ENCODE measurements at regions not wholly inside any gene's neighbourhood (a gene's known extent, or its start where the extent isn't known, plus 50 kb on each side); places are given as distances from the start of the nearest gene placed in this dataset.

DNA sequence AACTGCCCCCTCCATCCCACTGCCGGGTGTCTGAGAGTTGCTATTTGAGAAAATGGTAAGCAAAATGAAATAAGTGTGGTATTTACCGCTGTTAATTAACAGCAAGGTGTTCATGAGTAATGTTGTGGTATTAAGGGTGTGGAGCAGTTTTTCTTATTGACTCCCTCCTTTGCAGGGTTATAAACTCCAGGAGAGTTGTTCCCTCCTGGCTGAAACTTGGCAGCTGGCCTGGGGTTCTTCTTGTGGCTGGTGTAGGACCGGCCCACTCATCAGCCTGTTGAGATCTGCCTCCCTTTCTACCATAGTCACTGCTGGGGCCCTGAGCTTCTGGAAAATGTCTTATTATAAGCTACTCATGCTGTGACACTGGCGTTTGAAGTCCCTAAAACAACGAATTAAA, 128.6 kb downstream of the SOX9 start:
- no peak for TF ChIP-seq CTCF (IDR thresholded peaks at IDR 0.05)

- no peak for TF ChIP-seq CTCF (IDR thresholded peaks at IDR 0.05)
Measured at GRCh38 chr17:72250206-72250605, 129.4 kb downstream of the SOX9 start.

DNA sequence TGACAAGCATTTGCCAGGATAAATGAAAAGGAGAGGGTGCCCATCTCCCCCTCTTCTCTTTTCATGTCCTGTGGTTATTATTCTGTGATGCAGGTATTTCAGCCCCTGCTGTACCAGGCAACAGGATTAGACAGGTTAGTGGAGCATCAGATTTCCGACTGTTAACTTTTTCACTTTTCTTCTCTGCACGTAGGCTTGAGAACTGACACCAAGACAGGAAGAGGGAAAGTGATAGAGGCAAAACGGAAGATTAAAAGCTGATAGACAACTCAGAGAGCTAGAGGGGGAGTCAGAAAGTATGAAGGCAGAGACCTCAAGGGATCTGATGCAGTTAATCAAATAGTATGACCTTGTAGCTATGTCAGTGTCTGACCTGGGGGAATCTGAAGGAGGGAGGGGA, 132.8 kb downstream of the SOX9 start:
- no peak for TF ChIP-seq CTCF (IDR thresholded peaks at IDR 0.05)

DNA sequence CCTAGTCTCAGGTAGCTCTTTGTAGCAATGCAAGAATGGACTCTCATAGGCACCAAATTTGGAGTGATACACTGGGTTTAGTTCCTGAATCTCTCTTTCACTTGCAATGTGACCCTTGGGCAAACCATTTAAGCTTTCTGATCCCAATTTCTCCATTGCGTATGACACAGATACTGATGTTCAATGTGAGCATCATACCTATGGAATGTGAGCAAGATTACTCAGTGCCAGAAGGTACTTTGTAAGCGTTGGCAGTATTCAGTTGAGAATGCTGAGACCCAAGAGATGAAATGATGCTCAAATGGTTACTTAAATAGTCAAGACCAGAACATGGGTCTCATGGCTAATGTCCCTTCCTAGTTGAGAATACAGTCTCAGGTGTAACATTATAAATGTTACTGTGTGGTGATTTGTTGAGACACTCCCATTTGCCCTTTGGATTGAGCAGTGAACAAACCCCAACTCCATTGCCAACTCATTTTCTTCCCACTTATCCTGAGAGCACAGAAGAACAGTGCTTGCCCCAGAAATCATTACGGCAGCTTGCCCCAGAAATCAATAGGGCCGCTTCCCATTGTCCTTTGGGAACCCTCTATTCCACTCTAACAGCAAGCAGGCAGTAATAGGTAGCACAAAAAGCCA, 134.1 kb downstream of the SOX9 start:
- no peak for TF ChIP-seq CTCF (IDR thresholded peaks at IDR 0.05)

DNA sequence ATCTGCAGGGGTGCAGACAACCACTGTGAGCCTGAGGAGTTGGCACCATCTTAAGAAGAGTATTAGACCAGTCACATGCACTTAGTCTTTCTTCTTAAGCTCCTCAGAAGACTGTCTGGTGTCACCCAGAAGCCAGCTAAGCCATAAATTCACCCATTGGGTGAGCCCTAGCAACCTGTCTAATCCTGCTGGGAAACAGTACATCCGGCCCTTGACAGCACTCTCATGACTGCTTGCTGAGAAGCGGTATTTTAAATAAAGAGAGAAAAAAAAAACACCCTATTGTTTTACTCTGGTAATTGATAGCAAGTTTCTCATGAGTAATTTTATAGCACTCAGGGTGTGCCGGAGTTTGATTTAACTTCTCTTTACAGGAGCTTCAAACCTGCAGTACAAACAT, 134.7 kb downstream of the SOX9 start:
- no peak for TF ChIP-seq CTCF (IDR thresholded peaks at IDR 0.05)

DNA sequence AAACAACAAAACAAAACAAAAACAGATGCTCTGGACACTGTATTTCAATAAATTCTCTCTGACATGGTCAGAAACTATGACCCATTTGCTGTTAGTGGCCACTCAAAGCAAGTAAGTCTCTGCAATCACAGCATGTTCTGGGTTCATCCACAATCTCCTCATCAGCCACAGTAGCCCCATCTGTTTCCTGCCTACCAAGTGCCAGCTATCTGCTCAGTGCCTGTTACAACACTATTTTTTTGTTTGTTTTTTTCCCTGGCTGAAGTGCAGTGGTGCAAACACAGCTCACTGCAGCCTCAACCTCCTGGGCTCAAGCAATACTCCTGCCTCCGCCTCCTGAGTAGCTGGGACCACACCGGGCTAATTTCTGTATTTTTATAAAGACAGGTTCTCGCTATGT, 137.9 kb downstream of the SOX9 start:
- no peak for TF ChIP-seq CTCF (IDR thresholded peaks at IDR 0.05)

- no peak for TF ChIP-seq CTCF (IDR thresholded peaks at IDR 0.05)
Measured at GRCh38 chr17:72259922-72260321, 139.1 kb downstream of the SOX9 start.

DNA sequence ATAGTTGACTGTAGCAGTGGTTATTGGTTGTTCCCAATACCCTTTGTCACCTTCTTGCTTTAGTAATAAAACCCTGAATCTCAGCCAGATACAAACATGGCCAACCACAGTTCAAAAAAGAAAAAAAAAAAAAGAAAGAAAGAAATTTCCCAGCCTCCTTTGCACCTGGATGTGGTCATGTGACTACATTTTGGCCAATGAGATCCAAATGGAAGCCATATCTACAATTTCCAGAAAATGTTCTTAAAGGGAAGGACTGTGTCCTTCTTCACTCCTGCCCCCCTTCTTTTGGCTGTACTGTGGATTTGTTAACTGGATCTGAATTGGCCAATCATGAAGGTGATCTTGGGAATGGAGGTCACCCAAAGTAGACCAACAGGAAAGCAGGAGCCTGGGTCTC, 141.9 kb downstream of the SOX9 start:
- TF ChIP-seq CTCF (IDR thresholded peaks at IDR 0.05): no peak
